ENCODE measurements at regions not wholly inside any gene's neighbourhood (a gene's known extent, or its start where the extent isn't known, plus 50 kb on each side); places are given as distances from the start of the nearest gene placed in this dataset.

- TF ChIP-seq, protein P1, sequence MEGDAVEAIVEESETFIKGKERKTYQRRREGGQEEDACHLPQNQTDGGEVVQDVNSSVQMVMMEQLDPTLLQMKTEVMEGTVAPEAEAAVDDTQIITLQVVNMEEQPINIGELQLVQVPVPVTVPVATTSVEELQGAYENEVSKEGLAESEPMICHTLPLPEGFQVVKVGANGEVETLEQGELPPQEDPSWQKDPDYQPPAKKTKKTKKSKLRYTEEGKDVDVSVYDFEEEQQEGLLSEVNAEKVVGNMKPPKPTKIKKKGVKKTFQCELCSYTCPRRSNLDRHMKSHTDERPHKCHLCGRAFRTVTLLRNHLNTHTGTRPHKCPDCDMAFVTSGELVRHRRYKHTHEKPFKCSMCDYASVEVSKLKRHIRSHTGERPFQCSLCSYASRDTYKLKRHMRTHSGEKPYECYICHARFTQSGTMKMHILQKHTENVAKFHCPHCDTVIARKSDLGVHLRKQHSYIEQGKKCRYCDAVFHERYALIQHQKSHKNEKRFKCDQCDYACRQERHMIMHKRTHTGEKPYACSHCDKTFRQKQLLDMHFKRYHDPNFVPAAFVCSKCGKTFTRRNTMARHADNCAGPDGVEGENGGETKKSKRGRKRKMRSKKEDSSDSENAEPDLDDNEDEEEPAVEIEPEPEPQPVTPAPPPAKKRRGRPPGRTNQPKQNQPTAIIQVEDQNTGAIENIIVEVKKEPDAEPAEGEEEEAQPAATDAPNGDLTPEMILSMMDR (conservative IDR thresholded peaks at IDR 0.05), result no peak
- Mint-ChIP-seq H3K27me3 (ENCODE audit: low read depth) (no peaks in the 10 kb centered on the region), H3K9me3 (no peaks in the 10 kb centered on the region), H3K27ac (ENCODE audit: unreplicated experiment) (no peak overlapping the region), H3K4me1 (peaks cover 6% of the 10 kb centered on the region), H3K4me3 (no peak overlapping the region), H3K36me3 (ENCODE audit: low read depth) (no peaks in the 10 kb centered on the region)
- DNase-seq (ENCODE audit: low read depth, low spot score), result no peak
These were observed 205.9 kb downstream of the IKZF2 start for GRCh38 chr2:212945526-212945925.

GRCh38 chr2:212943351-212943750, 208.1 kb downstream of the IKZF2 start:
- no peaks in the 10 kb centered on the region for H3K9me3 Mint-ChIP-seq
- no peak overlapping the region for H3K4me3 Mint-ChIP-seq
- H3K27me3 Mint-ChIP-seq (ENCODE audit: low read depth), result no peaks in the 10 kb centered on the region
- TF ChIP-seq, protein P1 (conservative IDR thresholded peaks at IDR 0.05), result no peak
- H3K36me3 Mint-ChIP-seq (ENCODE audit: low read depth), result no peaks in the 10 kb centered on the region
- no peak overlapping the region for H3K27ac Mint-ChIP-seq (ENCODE audit: unreplicated experiment)
- no peak for DNase-seq (ENCODE audit: low read depth, low spot score)
- peaks cover 8% of the 10 kb centered on the region for H3K4me1 Mint-ChIP-seq

GRCh38 chr2:212941361-212941760, 210.1 kb downstream of the IKZF2 start:
- H3K4me3 Mint-ChIP-seq, result no peak overlapping the region
- no peak overlapping the region for H3K27ac Mint-ChIP-seq (ENCODE audit: unreplicated experiment)
- no peaks in the 10 kb centered on the region for H3K9me3 Mint-ChIP-seq
- H3K36me3 Mint-ChIP-seq (ENCODE audit: low read depth), result no peaks in the 10 kb centered on the region
- DNase-seq (ENCODE audit: low read depth, low spot score), result no peak
- H3K4me1 Mint-ChIP-seq, result peaks cover 8% of the 10 kb centered on the region
- TF ChIP-seq, protein P1 (conservative IDR thresholded peaks at IDR 0.05), result no peak
- no peaks in the 10 kb centered on the region for H3K27me3 Mint-ChIP-seq (ENCODE audit: low read depth)

- TF ChIP-seq, protein P1 (conservative IDR thresholded peaks at IDR 0.05), result no peak
- no peaks in the 10 kb centered on the region for H3K36me3 Mint-ChIP-seq (ENCODE audit: low read depth)
- H3K4me1 Mint-ChIP-seq, result peaks cover 8% of the 10 kb centered on the region
- no peak for DNase-seq (ENCODE audit: low read depth, low spot score)
- no peak overlapping the region for H3K4me3 Mint-ChIP-seq
- no peaks in the 10 kb centered on the region for H3K9me3 Mint-ChIP-seq
- H3K27me3 Mint-ChIP-seq (ENCODE audit: low read depth), result no peaks in the 10 kb centered on the region
- H3K27ac Mint-ChIP-seq (ENCODE audit: unreplicated experiment), result no peak overlapping the region
These were observed 210.6 kb downstream of the IKZF2 start for GRCh38 chr2:212940816-212941215.

DNA sequence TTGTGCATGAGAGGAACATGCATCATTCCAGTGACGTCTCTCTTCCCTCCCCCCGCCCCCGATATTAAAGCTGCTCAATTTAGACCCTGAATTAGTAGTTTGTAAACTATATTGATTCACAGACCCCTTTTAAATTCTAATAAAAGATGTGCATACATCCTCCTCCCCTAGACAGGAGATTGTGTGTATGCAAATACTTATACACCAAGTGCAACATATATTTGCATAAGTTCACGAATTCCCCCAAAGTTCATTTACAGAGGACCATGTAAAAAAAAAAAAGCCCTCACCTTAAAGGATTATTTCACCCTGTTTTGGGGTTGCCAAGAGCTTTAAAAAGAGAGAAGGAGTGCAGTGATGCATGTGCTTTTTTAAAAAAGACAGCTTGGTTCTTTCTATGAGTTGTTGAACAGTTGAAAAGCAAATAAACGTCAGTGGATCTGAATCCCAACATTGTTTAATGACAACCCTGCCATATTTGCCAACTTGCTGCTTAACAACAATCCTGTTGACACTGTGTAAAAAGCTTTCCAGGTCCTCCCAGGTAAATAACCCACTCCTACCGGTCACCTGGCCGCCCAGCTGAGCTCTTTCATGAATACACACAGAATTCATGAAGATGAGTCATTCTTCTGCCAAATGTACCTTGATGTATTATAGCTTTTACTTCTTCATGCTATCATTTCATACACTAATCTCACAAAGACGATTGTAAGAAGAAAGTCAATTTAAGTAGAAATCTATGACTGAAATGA, 211.5 kb downstream of the IKZF2 start:
- H3K9me3 Mint-ChIP-seq, result no peaks in the 10 kb centered on the region

More for the DNA sequence above, 211.5 kb downstream of the IKZF2 start:
- DNase-seq (ENCODE audit: low read depth, low spot score), result no peak
- Mint-ChIP-seq H3K27ac (ENCODE audit: unreplicated experiment) (no peak overlapping the region), H3K4me3 (no peak overlapping the region), H3K27me3 (ENCODE audit: low read depth) (no peaks in the 10 kb centered on the region), H3K4me1 (peaks cover 8% of the 10 kb centered on the region), H3K36me3 (ENCODE audit: low read depth) (no peaks in the 10 kb centered on the region)
- TF ChIP-seq, protein P1 (conservative IDR thresholded peaks at IDR 0.05), result no peak

Measured in neural crest cell (in vitro differentiated cells).